Natural killer cell (primary cell): ENCODE measurements at regions not wholly inside any gene's neighbourhood (a gene's known extent, or its start where the extent isn't known, plus 50 kb on each side); places are given as distances from the start of the nearest gene placed in this dataset.
"Not testable (repeated sequence)": the region's sequence is repeated elsewhere in the genome, so short reads cannot be mapped to it uniquely, and the experiment has no call there.

Source experiments
- ATAC-seq, 3 donors: fragments of 150-1000 bp in 2 of 3; fragments of 200-7000 bp in 1 of 3; cut with Tn5 transposase; 1 replicate in 1 of 3; 2 replicates in 2 of 3; pipeline ENCODE4 v1.10.0; 2021; ENCODE audit warnings: mild to moderate bottlenecking in 2 of 3, moderate library complexity in 2 of 3
- DNase-seq, 2 donors: peaks; one replicate each; pipeline versions ENCODE4 v3.0.0 to v3.0.0-alpha.2; 2013 to 2021; ENCODE audit warnings: mixed read lengths in 1 of 2
- H3K27ac ChIP-seq: one replicate; pipeline ENCODE4 v1.5.1; 2013; ENCODE audit warnings: mild to moderate bottlenecking, low read length
- H3K27me3 ChIP-seq: one replicate; pipeline ENCODE4 v1.6.1; 2013; ENCODE audit warnings: low read length; ENCODE audit not compliant: control insufficient read depth, insufficient read depth
- H3K36me3 ChIP-seq: one replicate; pipeline ENCODE4 v1.6.1; 2013; ENCODE audit warnings: low read length; ENCODE audit not compliant: control insufficient read depth, insufficient read depth
- H3K4me1 ChIP-seq: one replicate; pipeline ENCODE4 v1.6.1; 2013; ENCODE audit warnings: low read length; ENCODE audit not compliant: control insufficient read depth, insufficient read depth
- H3K4me3 ChIP-seq: one replicate; pipeline ENCODE4 v1.5.1; 2013; ENCODE audit warnings: low read length
- H3K9me3 ChIP-seq: one replicate; pipeline ENCODE4 v1.6.1; 2013; ENCODE audit warnings: low read length; ENCODE audit not compliant: control insufficient read depth, insufficient read depth
- H3K27ac Mint-ChIP-seq, 2 donors: one replicate each; pipeline ENCODE4 v1.8.0; 2022; ENCODE audit warnings: mild to moderate bottlenecking in 2 of 2, mixed read lengths in 2 of 2, moderate library complexity in 1 of 2
- H3K27me3 Mint-ChIP-seq, 2 donors: one replicate each; pipeline ENCODE4 v1.8.0; 2022; ENCODE audit warnings: low read depth in 2 of 2, mixed read lengths in 2 of 2
- H3K36me3 Mint-ChIP-seq: one replicate; pipeline ENCODE4 v1.8.0; 2022; ENCODE audit warnings: mixed read lengths
- H3K4me1 Mint-ChIP-seq, 2 donors: one replicate each; pipeline ENCODE4 v1.8.0; 2022; ENCODE audit warnings: mixed read lengths in 2 of 2
- H3K4me3 Mint-ChIP-seq: one replicate; pipeline ENCODE4 v1.8.0; 2022; ENCODE audit warnings: mild to moderate bottlenecking, moderate library complexity, mixed read lengths
- H3K9me3 Mint-ChIP-seq, 2 donors: one replicate each; pipeline ENCODE4 v1.8.0; 2022; ENCODE audit warnings: mixed read lengths in 2 of 2
- CTCF ChIP-seq: fragments of 200-600 bp; IDR thresholded peaks from one replicate; pipeline ENCODE4 v1.8.0; 2022; ENCODE audit warnings: antibody characterized with exemption
- WGBS: methylation state at CpG from one replicate; pipeline ENCODE4 v1.1.7; 2013; ENCODE audit warnings: missing lambda C conversion rate; ENCODE audit not compliant: insufficient coverage; 5-methylcytosine and 5-hydroxymethylcytosine counted together
- intact Hi-C: fragments of 100-400 bp; cut with micrococcal nuclease; formaldehyde crosslinking; loops from one replicate; pipeline ENCODE4 v1.14.2; 2022

GRCh38 chr4:145276050-145276449 lies 95.7 kb upstream of the OTUD4 start:
- H3K4me3 Mint-ChIP-seq: no peak overlapping the region
- DNase-seq (no peak), ATAC-seq (no peak)
- H3K27ac ChIP-seq: no peak overlapping the region
- TF ChIP-seq CTCF: no peak
- no peaks in the 10 kb centered on the region for H3K36me3 ChIP-seq
- H3K36me3 Mint-ChIP-seq: no peaks in the 10 kb centered on the region
- H3K4me1 Mint-ChIP-seq: no peaks in the 10 kb centered on the region
- no peaks in the 10 kb centered on the region for H3K4me1 ChIP-seq
- WGBS: 86% methylated on average over 4 of the region's 4 CpGs
- H3K9me3 ChIP-seq: no peaks in the 10 kb centered on the region
- H3K4me3 ChIP-seq: no peak overlapping the region
- H3K27ac Mint-ChIP-seq: no peak overlapping the region
- H3K9me3 Mint-ChIP-seq: no peaks in the 10 kb centered on the region
- intact Hi-C loops: no loop called here
- no peaks in the 10 kb centered on the region for H3K27me3 ChIP-seq
- H3K27me3 Mint-ChIP-seq: peaks cover 6% of the 10 kb centered on the region in 2 donors

GRCh38 chr4:145271194-145271593 lies 90.8 kb upstream of the OTUD4 start:
- 94% methylated on average over 1 of the region's 2 CpGs for WGBS
- Mint-ChIP-seq H3K27me3 (peaks cover 0 to 2% of the 10 kb centered on the region in 2 donors), H3K9me3 (no peaks in the 10 kb centered on the region), H3K36me3 (no peaks in the 10 kb centered on the region), H3K4me3 (no peak overlapping the region), H3K4me1 (no peaks in the 10 kb centered on the region), H3K27ac (no peak overlapping the region)
- no peak for TF ChIP-seq CTCF
- Histone ChIP-seq H3K9me3 (no peaks in the 10 kb centered on the region), H3K27me3 (no peaks in the 10 kb centered on the region), H3K36me3 (no peaks in the 10 kb centered on the region), H3K4me1 (no peaks in the 10 kb centered on the region), H3K4me3 (no peak overlapping the region), H3K27ac (no peak overlapping the region)
- DNase-seq (no peak), ATAC-seq (no peak)
- intact Hi-C loops: no loop called here

- DNase-seq: no peak
- Mint-ChIP-seq H3K4me3 (no peak overlapping the region), H3K27me3 (peaks cover 0 to 3% of the 10 kb centered on the region in 2 donors), H3K4me1 (no peaks in the 10 kb centered on the region), H3K27ac (no peak overlapping the region), H3K36me3 (no peaks in the 10 kb centered on the region), H3K9me3 (no peaks in the 10 kb centered on the region)
- intact Hi-C loops: no loop called here
- Histone ChIP-seq H3K4me3 (no peak overlapping the region), H3K4me1 (no peaks in the 10 kb centered on the region), H3K9me3 (no peaks in the 10 kb centered on the region), H3K27ac (no peak overlapping the region), H3K36me3 (no peaks in the 10 kb centered on the region), H3K27me3 (no peaks in the 10 kb centered on the region)
- no peak for ATAC-seq
- TF ChIP-seq CTCF: no peak
- WGBS: 96% methylated on average over 2 of the region's 2 CpGs
Observed at GRCh38 chr4:145266881-145267280, 86.5 kb upstream of the OTUD4 start.

- intact Hi-C loops: no loop called here
- H3K27me3 ChIP-seq: no peaks in the 10 kb centered on the region
- Mint-ChIP-seq H3K9me3 (no peaks in the 10 kb centered on the region), H3K27ac (no peak overlapping the region), H3K4me1 (no peaks in the 10 kb centered on the region), H3K27me3 (peaks cover 0 to 1% of the 10 kb centered on the region in 2 donors), H3K36me3 (no peaks in the 10 kb centered on the region), H3K4me3 (no peak overlapping the region)
- H3K36me3 ChIP-seq: no peaks in the 10 kb centered on the region
- H3K4me3 ChIP-seq: no peak overlapping the region
- WGBS: 98% methylated on average over 3 of the region's 3 CpGs
- DNase-seq (no peak), ATAC-seq (no peak)
- no peak for TF ChIP-seq CTCF
- no peaks in the 10 kb centered on the region for H3K9me3 ChIP-seq
- H3K27ac ChIP-seq: no peak overlapping the region
- no peaks in the 10 kb centered on the region for H3K4me1 ChIP-seq
Observed at GRCh38 chr4:145260091-145260490, 79.7 kb upstream of the OTUD4 start.

- H3K36me3 Mint-ChIP-seq, ATAC-seq, H3K4me1 ChIP-seq, H3K4me3 Mint-ChIP-seq, H3K4me1 Mint-ChIP-seq, DNase-seq, H3K27ac Mint-ChIP-seq, H3K27ac ChIP-seq, H3K36me3 ChIP-seq, H3K9me3 ChIP-seq, H3K9me3 Mint-ChIP-seq, H3K27me3 ChIP-seq, intact Hi-C loops, H3K4me3 ChIP-seq, H3K27me3 Mint-ChIP-seq: not testable (repeated sequence)
- 82% methylated on average over 4 of the region's 4 CpGs for WGBS
Observed at GRCh38 chr4:145255311-145255710, 74.9 kb upstream of the OTUD4 start.
